ENCODE measurements at regions not wholly inside any gene's neighbourhood (a gene's known extent, or its start where the extent isn't known, plus 50 kb on each side); places are given as distances from the start of the nearest gene placed in this dataset.

GRCh38 chr20:9930142-9930541 is 91.3 kb upstream of the PAK5 start:
- ATAC-seq = no peak
- Mint-ChIP-seq H3K9me3 (no peaks in the 10 kb centered on the region), H3K4me3 (no peak overlapping the region), H3K4me1 (no peaks in the 10 kb centered on the region), H3K27ac (no peak overlapping the region), H3K27me3 (no peaks in the 10 kb centered on the region)
- DNase-seq = no peak

DNA sequence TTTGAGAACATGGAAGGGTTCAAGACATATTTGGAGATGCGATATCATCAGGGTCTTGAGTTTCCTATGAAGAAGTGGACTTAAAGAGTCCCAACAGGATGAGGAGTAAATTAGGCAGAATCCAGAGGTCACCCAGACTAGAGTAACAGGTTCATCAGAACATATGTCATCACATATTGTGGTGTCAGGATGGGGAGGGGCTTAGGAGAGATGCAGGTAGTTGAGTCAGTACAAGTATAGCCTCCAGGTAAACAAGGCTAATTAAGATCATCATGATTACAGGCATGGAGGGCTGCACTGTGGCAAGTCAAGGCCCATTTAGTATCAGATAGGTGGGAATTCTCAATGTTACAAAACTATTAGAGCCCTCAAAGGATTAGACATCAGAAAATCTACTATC is 90.1 kb upstream of the PAK5 start:
- no peaks in the 10 kb centered on the region for H3K9me3 Mint-ChIP-seq
- H3K4me3 Mint-ChIP-seq = no peak overlapping the region
- ATAC-seq (no peak), DNase-seq (no peak)
- no peak overlapping the region for H3K27ac Mint-ChIP-seq
- no peaks in the 10 kb centered on the region for H3K4me1 Mint-ChIP-seq
- no peaks in the 10 kb centered on the region for H3K27me3 Mint-ChIP-seq

- no peak overlapping the region for H3K4me3 Mint-ChIP-seq
- no peaks in the 10 kb centered on the region for H3K9me3 Mint-ChIP-seq
- H3K27ac Mint-ChIP-seq = no peak overlapping the region
- DNase-seq (no peak), ATAC-seq (no peak)
- H3K27me3 Mint-ChIP-seq = no peaks in the 10 kb centered on the region
- no peaks in the 10 kb centered on the region for H3K4me1 Mint-ChIP-seq
Observed at GRCh38 chr20:9928281-9928737, 89.4 kb upstream of the PAK5 start.

DNA sequence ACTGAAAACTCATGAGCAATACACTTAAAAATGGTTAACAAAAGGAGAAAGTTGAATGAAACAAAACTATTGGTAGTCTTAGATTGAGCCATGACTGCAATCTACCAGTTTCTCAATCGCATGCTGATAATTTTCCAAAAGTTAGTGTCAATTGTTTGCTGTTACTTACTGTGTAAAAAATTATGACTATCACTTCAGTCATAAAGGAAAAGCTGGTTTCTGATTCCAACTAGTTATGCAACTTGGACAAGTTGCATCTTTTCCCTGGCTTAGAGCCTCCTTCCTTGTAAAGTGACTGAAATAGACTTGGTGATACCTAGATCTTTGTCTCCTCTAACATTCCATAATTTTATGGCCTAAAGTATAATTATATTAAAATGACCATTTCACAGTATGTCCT is 88.3 kb upstream of the PAK5 start:
- DNase-seq (no peak), ATAC-seq (no peak)
- Mint-ChIP-seq H3K4me1 (no peaks in the 10 kb centered on the region), H3K9me3 (no peaks in the 10 kb centered on the region), H3K27ac (no peak overlapping the region), H3K27me3 (no peaks in the 10 kb centered on the region), H3K4me3 (no peak overlapping the region)

DNA sequence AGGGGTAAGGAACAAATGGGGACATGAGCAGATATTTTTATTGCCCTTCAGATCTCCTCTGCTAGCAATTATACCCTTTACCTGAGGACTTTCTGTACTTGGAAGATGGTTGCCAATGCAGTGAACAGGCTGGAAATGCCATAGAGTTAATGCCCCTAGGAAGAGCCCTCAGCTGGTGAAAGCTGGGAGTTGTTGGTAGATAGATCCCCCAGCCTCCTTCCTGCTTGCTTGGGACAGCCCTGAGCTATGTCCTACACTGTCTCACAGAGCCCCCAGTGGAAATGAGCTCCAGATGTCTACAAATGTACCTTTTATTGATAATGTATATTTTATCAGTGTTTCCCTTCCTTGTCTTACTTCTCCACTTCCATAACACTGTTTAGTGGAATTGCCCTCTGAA is 87.6 kb upstream of the PAK5 start:
- DNase-seq (no peak), ATAC-seq (no peak)
- H3K9me3 Mint-ChIP-seq = no peaks in the 10 kb centered on the region
- no peak overlapping the region for H3K27ac Mint-ChIP-seq
- H3K27me3 Mint-ChIP-seq = no peaks in the 10 kb centered on the region
- no peaks in the 10 kb centered on the region for H3K4me1 Mint-ChIP-seq
- H3K4me3 Mint-ChIP-seq = no peak overlapping the region

- no peak overlapping the region for H3K27ac Mint-ChIP-seq
- ATAC-seq (no peak), DNase-seq (no peak)
- H3K4me3 Mint-ChIP-seq = no peak overlapping the region
- H3K27me3 Mint-ChIP-seq = no peaks in the 10 kb centered on the region
- H3K9me3 Mint-ChIP-seq = no peaks in the 10 kb centered on the region
- H3K4me1 Mint-ChIP-seq = no peaks in the 10 kb centered on the region
Observed at GRCh38 chr20:9926007-9926406, 87.1 kb upstream of the PAK5 start.

DNA sequence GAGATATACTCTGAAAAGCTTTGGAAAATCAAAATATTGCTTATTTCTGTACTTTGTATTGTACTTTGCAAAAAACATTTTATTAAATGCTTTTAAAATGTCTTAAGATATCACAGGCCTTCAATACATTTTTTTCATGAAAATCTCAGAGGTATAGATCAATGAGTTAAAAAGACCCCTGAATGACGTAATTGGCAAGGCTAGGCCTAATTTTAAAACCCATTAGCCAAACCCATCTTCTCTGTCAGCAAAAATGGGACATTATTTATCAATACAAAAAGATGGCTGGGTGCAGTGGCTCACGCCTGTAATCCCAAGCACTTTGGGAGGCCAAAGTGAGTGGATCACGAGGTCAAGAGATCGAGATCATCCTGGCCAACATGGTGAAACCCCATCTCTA is 84.8 kb upstream of the PAK5 start:
- ATAC-seq (no peak), DNase-seq (no peak)
- no peak overlapping the region for H3K4me3 Mint-ChIP-seq
- H3K27me3 Mint-ChIP-seq = peaks cover 2% of the 10 kb centered on the region
- no peaks in the 10 kb centered on the region for H3K4me1 Mint-ChIP-seq
- no peaks in the 10 kb centered on the region for H3K9me3 Mint-ChIP-seq
- H3K27ac Mint-ChIP-seq = no peak overlapping the region

- H3K27ac Mint-ChIP-seq = no peak overlapping the region
- no peak for DNase-seq
- H3K27me3 Mint-ChIP-seq = peaks cover 11% of the 10 kb centered on the region
- no peaks in the 10 kb centered on the region for H3K4me1 Mint-ChIP-seq
- no peaks in the 10 kb centered on the region for H3K9me3 Mint-ChIP-seq
- no peak for ATAC-seq
- no peak overlapping the region for H3K4me3 Mint-ChIP-seq
Observed at GRCh38 chr20:9920866-9921265, 82.0 kb upstream of the PAK5 start.

GRCh38 chr20:9919271-9920014 is 80.6 kb upstream of the PAK5 start:
- Mint-ChIP-seq H3K9me3 (no peaks in the 10 kb centered on the region), H3K27ac (no peak overlapping the region)
- ATAC-seq = no peak

DNA sequence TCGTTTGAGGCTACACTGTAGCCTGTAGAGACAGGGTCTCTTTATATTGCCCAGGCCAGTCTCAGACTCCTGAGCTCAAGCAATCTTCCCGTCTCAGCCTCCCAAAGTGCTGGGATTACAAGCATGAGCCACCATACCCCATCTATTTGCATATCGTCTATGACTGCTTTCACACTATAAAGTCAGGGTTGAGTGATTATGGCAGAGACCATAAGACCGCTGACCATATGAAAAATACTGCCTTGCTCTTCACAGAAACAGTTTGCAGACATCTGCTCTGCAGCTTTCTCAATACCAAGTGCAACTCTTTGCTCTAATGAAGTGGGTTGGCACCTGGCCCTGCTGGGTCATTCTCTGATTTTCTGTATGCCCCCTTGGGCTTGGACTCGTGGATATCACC is 79.5 kb upstream of the PAK5 start:
- no peak for ATAC-seq
- Mint-ChIP-seq H3K9me3 (no peaks in the 10 kb centered on the region), H3K4me3 (no peak overlapping the region), H3K27ac (no peak overlapping the region), H3K27me3 (peaks cover 20% of the 10 kb centered on the region), H3K4me1 (no peaks in the 10 kb centered on the region)
- DNase-seq = no peak

More at GRCh38 chr20:9919271-9920014, 80.6 kb upstream of the PAK5 start:
- Mint-ChIP-seq H3K27me3 (peaks cover 20% of the 10 kb centered on the region), H3K4me3 (no peak overlapping the region), H3K4me1 (no peaks in the 10 kb centered on the region)
- no peak for DNase-seq

GRCh38 chr20:9916761-9917160 is 77.9 kb upstream of the PAK5 start:
- no peak for DNase-seq
- no peak overlapping the region for H3K27ac Mint-ChIP-seq
- H3K4me1 Mint-ChIP-seq = no peaks in the 10 kb centered on the region
- peaks cover 23% of the 10 kb centered on the region for H3K27me3 Mint-ChIP-seq
- ATAC-seq = no peak
- H3K9me3 Mint-ChIP-seq = no peaks in the 10 kb centered on the region
- no peak overlapping the region for H3K4me3 Mint-ChIP-seq

- H3K4me3 Mint-ChIP-seq = no peak overlapping the region
- H3K4me1 Mint-ChIP-seq = no peaks in the 10 kb centered on the region
- no peaks in the 10 kb centered on the region for H3K9me3 Mint-ChIP-seq
- DNase-seq (peak; percentile 17 to 23), ATAC-seq (no peak)
- no peak overlapping the region for H3K27ac Mint-ChIP-seq
- peaks cover 31% of the 10 kb centered on the region for H3K27me3 Mint-ChIP-seq
Observed at GRCh38 chr20:9912858-9913434, 74.1 kb upstream of the PAK5 start.

- ATAC-seq (no peak), DNase-seq (no peak)
- Mint-ChIP-seq H3K27me3 (peaks cover 29% of the 10 kb centered on the region), H3K4me3 (no peak overlapping the region), H3K4me1 (no peaks in the 10 kb centered on the region), H3K27ac (no peak overlapping the region), H3K9me3 (no peaks in the 10 kb centered on the region)
Observed at GRCh38 chr20:9912290-9912689, 73.4 kb upstream of the PAK5 start.

DNA sequence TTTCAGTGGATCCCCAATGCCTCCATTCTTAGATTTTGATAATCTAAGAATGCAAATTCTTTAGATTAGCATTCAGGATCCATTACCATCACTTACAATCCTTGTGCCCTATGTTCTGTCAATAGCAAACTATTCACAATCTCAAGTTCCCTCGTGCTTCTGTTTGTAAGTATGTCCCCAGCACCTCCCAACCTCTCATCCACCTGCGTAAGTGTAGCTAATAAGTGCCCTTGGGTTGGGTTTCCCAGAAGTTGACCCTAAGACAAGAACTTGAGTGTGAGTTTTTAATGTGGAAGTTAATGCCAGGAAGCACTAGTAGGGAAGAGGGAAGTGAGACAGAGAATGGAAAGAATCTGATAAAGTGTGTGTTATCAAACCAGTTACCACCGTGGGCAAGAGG is 72.6 kb upstream of the PAK5 start:
- no peak overlapping the region for H3K27ac Mint-ChIP-seq
- H3K4me1 Mint-ChIP-seq = no peaks in the 10 kb centered on the region
- no peaks in the 10 kb centered on the region for H3K9me3 Mint-ChIP-seq
- DNase-seq = no peak
- ATAC-seq = no peak
- H3K27me3 Mint-ChIP-seq = peaks cover 29% of the 10 kb centered on the region
- no peak overlapping the region for H3K4me3 Mint-ChIP-seq

GRCh38 chr20:9909167-9909566 is 70.3 kb upstream of the PAK5 start:
- Mint-ChIP-seq H3K9me3 (no peaks in the 10 kb centered on the region), H3K27me3 (peaks cover 25% of the 10 kb centered on the region), H3K4me3 (no peak overlapping the region), H3K27ac (no peak overlapping the region), H3K4me1 (no peaks in the 10 kb centered on the region)
- DNase-seq (no peak), ATAC-seq (no peak)

DNA sequence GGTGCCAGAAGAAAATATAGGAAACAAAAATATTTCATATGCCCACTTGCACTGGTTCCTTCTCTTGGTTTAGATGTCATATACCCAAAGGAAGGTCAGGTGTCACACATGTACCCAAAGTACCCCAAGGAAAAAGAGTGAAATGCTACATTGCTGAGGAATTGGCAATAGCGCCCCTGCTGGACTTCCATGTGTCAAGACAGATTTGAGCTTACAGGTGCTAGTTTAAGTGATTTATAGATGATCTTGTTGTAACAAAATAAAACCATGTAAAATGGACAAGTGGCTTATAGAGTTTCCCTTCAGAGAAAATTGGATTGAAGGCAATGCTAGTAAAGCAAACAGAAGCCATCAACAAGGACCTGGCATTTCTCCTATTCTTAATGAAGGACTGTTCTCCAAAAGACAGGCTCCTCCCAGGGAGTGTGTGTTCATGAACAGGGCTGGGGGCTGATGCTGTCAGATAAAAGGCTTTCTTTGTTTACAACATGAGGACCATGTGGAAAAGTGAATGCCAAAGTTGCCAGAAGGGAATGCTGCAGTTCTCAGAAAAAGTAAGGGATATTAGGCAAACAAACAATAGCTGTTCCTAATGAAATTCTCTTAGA is 64.3 kb upstream of the PAK5 start:
- no peak overlapping the region for H3K27ac Mint-ChIP-seq
- no peak overlapping the region for H3K4me3 Mint-ChIP-seq
- H3K4me1 Mint-ChIP-seq = no peaks in the 10 kb centered on the region
- no peak for ATAC-seq
- peaks cover 8% of the 10 kb centered on the region for H3K27me3 Mint-ChIP-seq
- DNase-seq = no peak
- H3K9me3 Mint-ChIP-seq = no peaks in the 10 kb centered on the region

Data from stimulated activated naive CD8-positive, alpha-beta T cell treated with anti-CD3 and anti-CD28 coated beads, Interleukin-15, amount 100 ng/mL, for 72 hours (primary cell).